ENCODE measurements at regions not wholly inside any gene's neighbourhood (a gene's known extent, or its start where the extent isn't known, plus 50 kb on each side); places are given as distances from the start of the nearest gene placed in this dataset.

DNA sequence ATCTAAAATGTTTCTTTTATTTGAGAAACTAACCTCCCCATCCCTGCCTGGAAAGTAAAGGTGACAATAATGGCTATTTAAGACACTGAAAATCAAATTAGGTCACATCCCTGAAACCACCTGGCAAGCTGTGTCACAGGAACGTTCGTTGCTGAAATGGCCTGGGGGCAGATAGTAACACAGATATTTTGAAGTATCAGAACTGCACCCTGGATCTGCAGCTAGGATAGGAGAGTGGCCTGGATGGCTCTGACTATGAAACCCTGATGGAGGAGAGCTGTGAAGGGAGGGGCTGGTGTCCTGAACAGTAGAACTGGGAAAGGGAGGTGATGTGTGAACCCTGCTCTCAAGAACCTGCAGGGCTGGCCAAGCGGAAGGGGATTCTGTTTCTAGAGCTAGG, 648.3 kb upstream of the CFAP20DC start:
- DNase-seq, result no peak

GRCh38 chr3:59696783-59697182, 647.0 kb upstream of the CFAP20DC start:
- no peak for DNase-seq

DNA sequence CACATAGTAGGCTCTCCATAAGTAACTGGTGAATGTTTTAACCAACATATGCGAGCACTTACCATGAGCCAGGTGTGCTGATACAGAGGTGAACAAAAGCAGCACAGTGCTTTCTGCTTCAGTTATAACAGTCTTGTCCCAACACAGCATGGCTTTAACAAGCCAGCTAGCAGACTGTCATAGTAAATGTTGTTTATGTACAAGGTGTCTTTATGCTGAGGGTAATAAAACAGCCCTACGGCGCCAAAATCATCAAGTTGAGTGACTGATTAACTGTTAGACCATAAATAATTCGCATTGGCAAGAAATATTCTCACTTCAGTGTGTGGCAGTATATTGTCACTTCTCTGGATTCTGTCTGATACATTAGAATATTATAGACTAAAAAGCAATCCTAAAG, 646.0 kb upstream of the CFAP20DC start:
- no peak for DNase-seq

DNA sequence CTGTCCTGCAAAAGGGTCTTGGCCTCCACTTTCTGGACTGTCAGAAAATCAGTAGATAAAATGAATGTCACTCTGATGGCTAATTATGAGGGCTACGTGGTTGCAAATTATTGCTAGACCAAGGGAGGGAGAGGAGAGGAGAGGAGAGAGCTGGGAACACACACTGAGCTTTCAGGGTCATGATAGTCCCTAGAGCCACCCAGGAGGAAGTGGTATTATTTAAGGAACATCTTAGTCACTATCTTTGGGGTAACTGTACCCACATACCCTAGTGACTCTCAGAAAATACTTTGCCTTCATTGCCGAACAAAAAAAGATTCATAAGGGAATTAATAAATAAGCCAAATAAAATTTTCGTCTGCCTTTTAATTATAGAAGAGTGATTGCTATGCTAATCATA, 642.3 kb upstream of the CFAP20DC start:
- no peak for DNase-seq

DNA sequence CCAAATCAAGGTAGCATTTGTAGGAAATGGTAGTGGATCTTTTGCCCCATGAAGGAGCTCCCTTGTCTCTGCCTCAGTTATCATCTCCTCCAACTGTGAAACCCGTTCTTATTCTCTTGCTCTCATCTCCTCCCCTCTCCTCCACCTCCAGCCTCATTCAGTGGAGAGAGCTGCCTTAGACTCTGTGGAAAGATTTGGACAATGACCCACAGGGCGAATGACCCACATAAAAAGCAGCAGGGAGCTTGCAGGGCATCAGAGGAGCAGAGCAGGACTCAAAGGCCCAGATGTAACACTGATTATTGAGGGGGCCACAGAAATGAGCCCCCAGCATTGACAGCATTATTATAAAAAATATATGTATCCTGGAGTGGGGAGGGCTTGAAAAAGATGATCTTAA, 641.1 kb upstream of the CFAP20DC start:
- no peak for DNase-seq

DNA sequence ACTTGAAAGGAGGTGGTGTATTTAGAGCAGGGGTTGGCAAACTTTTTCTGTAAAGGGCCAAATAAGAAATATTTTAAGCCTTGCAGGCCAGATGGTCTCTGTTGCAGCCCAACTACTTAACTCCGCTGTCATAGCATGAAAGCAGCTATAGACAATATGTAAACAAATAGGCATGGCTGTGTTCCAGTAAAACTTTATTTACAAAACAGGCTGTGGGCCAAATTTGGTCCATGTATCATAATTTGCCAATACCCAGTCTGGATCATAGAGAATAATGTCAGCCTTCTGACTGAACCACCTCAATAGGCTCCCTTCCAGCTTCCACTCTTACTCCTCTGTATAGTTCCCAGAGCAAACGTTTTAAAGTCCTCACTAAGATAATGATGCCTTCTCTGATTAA, 638.8 kb upstream of the CFAP20DC start:
- DNase-seq, result no peak

GRCh38 chr3:59685432-59685831, 635.6 kb upstream of the CFAP20DC start:
- no peak for DNase-seq

DNA sequence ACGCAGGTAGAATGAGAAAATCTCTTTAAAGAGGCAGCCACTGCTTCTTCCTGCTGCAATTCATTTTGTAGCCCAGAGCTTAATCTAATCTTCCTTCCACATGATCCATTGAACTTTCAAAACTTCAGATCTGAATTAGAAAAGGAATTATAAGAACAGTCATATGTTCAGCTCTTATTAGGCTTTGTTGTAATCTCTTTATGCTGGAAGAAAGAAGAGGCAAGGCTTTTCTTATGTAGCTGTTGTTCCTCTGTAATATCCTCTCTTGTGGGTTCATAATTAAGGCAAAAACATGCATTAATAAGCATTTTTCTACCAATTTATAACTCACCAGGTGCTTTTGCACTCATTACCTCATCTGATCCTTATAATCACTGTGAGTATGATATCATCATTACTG, 634.9 kb upstream of the CFAP20DC start:
- no peak for DNase-seq

- DNase-seq, result no peak
Measured at GRCh38 chr3:59680919-59681318, 631.1 kb upstream of the CFAP20DC start.

DNA sequence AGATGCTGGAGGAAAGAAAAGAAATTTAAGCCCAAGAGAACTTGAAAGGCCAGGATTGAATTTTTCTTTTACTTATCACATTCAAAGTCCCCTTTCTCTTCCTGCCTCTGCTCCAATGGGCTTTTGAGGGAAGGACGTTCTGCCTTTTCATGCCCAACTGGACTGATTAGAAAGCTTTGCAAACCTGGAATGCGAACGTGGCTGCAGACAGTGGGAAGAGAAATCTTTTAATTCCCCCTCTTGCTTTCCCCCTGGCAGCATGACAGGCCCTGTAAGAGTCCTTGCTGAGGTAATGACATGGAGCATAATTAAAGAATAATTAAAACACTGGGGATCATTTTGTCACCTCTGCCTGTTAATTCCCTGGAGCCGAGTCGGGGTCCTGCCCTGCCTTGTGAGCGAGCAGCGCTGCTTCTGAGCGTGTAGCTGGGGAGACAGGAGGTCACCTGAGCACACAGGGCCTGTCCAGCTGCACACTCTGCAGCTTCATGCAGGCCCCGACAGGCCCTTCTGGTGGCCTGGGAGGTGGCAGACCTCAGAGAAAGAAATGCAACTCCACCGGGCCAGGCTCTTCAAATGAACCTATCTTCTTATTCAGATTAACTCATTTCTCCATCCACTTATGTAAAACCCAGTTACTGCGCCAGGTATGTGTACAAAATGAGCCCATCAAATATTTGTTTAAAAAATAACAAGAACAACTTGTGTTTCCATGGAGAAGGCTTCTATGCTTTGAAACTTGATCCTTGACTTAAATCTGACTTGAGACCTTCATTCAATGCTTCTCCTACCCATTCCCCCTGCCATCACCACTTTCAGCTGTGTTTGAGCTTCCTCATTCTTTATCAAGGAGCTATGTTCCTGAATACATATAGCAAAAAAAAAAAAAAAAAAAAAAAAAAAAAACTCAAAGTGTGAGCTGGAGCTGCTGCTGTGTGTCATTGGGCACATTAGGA, 628.2 kb upstream of the CFAP20DC start:
- no peak for DNase-seq

DNA sequence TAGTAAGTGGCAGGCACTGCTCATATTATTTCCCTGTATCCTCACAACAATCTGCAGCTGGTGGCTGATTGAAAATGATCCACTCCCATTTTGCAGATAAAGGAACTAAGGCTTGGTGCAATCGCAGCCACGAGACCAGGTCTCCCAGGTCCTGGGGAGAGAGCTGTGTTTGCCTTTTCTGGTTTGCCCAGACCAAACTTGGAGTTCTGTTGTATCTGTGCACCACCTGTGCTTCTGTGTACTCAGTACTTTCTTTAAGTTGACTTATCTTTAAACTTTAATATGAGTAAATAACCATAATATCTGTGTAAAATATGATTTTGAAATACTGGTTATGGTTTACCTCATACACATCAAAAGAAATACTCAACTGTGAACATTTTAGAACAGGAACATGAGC, 625.7 kb upstream of the CFAP20DC start:
- no peak for DNase-seq

DNA sequence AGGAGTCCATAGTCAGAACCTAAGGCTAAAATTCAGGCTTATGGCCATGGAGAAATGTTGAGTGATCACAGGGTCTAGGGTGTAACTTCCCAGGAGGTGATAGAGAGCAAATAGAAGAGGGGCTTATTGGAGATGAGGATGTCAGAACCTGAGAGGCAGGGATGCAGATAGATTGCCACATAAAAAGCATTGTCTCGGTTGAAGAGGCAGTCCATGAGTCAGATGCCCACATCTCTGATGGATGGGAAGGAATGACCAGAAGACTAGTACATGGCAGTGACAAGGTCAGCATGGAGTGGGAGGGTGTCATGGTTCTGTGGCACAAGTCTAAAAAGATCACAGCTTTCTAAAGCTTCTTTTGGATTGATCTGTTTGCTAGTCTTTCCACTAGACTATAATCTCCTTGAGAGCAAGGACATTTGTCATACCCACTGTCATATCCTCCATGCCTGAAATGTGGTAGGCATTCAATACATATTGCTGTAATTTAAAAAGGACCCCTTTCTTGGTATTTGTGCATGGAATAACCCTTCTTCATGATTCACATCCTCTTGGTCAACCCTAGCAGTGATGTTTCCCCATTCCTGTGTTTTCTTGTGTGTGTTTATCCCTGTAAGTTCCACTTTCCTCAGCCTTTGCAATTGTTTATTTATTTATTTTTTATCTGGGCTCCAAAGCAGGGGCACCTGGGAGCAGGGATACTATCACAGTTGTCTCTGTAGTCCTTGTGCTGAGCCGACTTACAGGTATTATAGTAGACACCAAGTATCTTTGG, 613.4 kb upstream of the CFAP20DC start:
- no peak for DNase-seq

DNA sequence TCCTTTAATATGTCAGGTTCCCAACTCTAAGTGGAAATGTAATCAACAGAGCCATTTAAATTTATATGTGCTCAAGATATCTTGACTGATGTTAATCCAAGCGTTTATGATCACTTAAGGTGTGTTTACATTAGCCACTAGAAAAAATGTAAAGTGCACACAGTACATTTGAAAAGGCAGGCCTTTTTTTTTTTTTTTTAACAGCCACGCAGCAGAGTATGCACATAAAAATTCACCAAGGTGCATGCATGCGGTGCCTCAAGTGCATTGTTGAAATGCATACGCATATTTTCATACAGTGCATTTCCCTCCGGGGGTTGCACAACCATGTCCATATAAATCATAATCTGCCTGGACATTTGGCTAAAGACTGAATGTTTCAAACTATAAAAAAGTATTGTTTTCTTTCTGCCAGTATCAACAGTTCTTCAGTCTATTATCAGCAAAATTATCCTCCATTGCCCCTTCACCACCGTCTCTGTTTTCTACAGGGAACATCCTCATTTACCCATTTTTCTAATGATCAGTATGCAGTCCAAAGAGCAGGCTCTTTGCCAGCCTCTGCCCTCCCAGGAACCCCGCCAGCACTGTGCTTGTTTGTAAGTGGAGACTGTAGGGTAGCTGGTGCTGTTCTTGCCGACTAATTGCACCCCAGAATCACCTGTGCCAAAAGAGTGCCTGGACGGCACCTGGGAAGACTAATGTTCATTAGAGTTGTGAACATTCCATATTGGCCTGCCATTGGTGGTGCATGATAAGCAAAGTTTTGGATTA, 611.2 kb upstream of the CFAP20DC start:
- DNase-seq, result no peak

- no peak for DNase-seq
Measured at GRCh38 chr3:59660376-59660775, 610.6 kb upstream of the CFAP20DC start.

GRCh38 chr3:59659755-59660154, 609.9 kb upstream of the CFAP20DC start:
- no peak for DNase-seq

- DNase-seq, result no peak
Measured at GRCh38 chr3:59658866-59659265, 609.0 kb upstream of the CFAP20DC start.

DNA sequence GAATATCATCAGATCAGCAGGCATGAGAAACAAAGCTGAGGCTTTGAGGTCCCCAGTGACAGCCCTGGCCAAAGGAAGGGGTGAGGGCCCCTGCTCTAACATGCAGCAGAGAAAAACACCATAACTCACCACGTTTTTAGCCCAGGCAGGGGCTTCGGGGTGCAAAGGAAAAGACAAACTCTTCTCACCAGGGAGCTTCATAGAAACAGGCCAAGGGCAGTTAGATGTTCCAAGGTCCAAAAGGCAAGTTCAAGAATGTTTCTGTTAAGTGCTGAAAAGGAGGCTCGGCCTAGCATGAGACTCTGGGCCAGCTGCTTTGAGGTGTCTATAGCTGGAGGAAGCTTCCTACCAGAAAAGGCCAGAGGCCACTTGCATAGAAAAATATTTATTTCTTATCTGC, 608.4 kb upstream of the CFAP20DC start:
- DNase-seq, result no peak

DNA sequence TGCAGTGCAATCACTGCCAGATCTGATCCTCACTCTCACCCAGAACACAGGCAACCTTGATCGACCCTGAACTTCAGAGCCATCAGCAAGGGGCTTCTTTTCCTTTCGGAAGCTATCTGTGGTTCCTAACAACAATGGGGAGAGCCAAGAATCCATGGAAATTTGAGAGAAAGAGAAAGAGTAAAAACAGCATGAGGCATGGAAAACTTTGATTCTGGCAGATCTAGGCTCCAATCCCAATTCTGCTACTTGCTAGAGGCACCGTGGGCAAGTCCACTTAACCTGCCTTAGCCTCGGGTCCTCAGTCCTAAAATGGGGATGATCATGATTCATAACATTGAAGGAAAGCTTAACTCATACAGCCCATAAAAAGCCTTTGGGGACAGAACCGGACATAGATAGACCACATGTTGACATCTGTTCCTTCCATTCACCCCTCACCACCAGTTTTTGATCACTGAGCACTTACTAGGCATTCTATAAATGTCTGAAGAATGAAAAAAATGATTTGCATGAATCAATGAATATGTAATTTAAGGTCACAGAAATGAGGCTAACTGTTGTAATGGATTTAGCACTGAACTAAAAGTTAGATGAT, 605.7 kb upstream of the CFAP20DC start:
- no peak for DNase-seq

- peak; percentile 36 for DNase-seq
Measured at GRCh38 chr3:59654480-59655417, 604.9 kb upstream of the CFAP20DC start.

DNA sequence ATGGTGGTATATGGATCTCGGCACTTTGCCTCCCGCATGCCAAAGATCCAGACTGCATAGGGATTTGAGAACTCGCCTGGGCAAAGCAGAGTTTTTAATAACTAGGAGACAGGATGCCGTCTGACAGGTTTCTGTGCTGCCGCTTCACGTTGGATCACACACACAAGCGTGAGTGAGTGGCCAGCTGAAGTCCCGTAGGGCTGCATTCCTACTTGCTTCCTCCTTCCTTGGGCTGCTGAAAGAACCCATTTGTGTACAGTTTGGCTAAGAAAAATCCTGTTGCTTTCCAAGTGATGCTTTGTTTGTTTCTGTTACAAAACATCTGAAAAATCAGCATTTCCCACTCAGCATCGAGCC, 604.3 kb upstream of the CFAP20DC start:
- peak; percentile 74 for DNase-seq

GRCh38 chr3:59653405-59654122, 603.7 kb upstream of the CFAP20DC start:
- peak; percentile 46 for DNase-seq
